ENCODE measurements at regions not wholly inside any gene's neighbourhood (a gene's known extent, or its start where the extent isn't known, plus 50 kb on each side); places are given as distances from the start of the nearest gene placed in this dataset.

DNA sequence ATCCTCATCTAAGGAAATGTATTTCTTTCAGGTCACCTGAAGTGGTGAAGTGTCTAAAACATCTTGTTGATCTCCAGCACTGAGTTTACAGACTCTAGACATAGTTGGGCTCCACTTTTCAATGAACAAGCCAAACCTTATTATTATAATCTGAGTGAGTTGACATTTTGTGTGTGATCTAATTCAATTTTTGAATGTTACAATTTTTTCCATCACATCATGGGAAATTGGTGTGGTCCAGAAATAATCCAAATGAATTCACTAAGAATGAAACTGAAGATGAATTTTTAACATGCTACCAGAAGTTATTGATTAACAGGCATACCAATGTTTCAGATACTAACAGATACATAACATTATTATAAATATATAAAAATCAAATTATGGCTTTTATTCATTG, 75.6 kb upstream of the EFEMP1 start:
- H3K9me3 ChIP-seq (ENCODE audit: control insufficient read depth, low read depth, low read length), result no peaks in the 10 kb centered on the region
- H3K9me1 ChIP-seq (ENCODE audit: control insufficient read depth, extremely low read depth, insufficient read depth, low read length), result no peaks in the 10 kb centered on the region
- no peaks in the 10 kb centered on the region for H3K27me3 ChIP-seq (ENCODE audit: control insufficient read depth, extremely low read depth, insufficient read depth, low read length)
- H3K4me1 ChIP-seq (ENCODE audit: control insufficient read depth, extremely low read depth, insufficient read depth, low read length), result no peaks in the 10 kb centered on the region
- no peak overlapping the region for H3K27ac ChIP-seq (ENCODE audit: control insufficient read depth, insufficient read depth, low read length)
- H2AFZ ChIP-seq (ENCODE audit: control insufficient read depth, low read length), result no peak overlapping the region
- DNase-seq (ENCODE audit: low read depth, low spot score), result no peak
- no peak for FAIRE-seq
- H4K20me1 ChIP-seq (ENCODE audit: control insufficient read depth, extremely low read depth, insufficient read depth, low read length), result no peaks in the 10 kb centered on the region
- H3K79me2 ChIP-seq (ENCODE audit: control insufficient read depth, insufficient read depth, low read length), result no peaks in the 10 kb centered on the region
- H3K4me3 ChIP-seq (ENCODE audit: control insufficient read depth in 2 of 3, extremely low read depth in 1 of 3, insufficient read depth in 2 of 3, low read depth in 1 of 3, low read length in 3 of 3), result no peak overlapping the region
- H3K36me3 ChIP-seq (ENCODE audit: control insufficient read depth in 2 of 2, extremely low read depth in 1 of 2, insufficient read depth in 2 of 2, low read length in 2 of 2), result no peaks in the 10 kb centered on the region
- H3K4me2 ChIP-seq (ENCODE audit: control insufficient read depth, extremely low read depth, insufficient read depth, low read depth, low read length), result no peak overlapping the region
- no peak overlapping the region for H3K9ac ChIP-seq (ENCODE audit: control insufficient read depth, extremely low read depth, insufficient read depth, low read length)
- TF ChIP-seq, protein P1, sequence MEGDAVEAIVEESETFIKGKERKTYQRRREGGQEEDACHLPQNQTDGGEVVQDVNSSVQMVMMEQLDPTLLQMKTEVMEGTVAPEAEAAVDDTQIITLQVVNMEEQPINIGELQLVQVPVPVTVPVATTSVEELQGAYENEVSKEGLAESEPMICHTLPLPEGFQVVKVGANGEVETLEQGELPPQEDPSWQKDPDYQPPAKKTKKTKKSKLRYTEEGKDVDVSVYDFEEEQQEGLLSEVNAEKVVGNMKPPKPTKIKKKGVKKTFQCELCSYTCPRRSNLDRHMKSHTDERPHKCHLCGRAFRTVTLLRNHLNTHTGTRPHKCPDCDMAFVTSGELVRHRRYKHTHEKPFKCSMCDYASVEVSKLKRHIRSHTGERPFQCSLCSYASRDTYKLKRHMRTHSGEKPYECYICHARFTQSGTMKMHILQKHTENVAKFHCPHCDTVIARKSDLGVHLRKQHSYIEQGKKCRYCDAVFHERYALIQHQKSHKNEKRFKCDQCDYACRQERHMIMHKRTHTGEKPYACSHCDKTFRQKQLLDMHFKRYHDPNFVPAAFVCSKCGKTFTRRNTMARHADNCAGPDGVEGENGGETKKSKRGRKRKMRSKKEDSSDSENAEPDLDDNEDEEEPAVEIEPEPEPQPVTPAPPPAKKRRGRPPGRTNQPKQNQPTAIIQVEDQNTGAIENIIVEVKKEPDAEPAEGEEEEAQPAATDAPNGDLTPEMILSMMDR (optimal IDR thresholded peaks at IDR 0.05 in 1 of 3, IDR thresholded peaks at IDR 0.05 in 1 of 3, conservative IDR thresholded peaks at IDR 0.05 in 1 of 3; ENCODE audit: extremely low read depth in 1 of 3, insufficient read depth in 2 of 3, low read length in 3 of 3), result no peak
- no peak for TF ChIP-seq EZH2 (IDR thresholded peaks at IDR 0.05; ENCODE audit: low read length)
- dilution Hi-C loops (cut with MboI; ENCODE audit: extremely low pct_ligation_motif_present, low sequenced_read_pairs), result no loop called here

DNA sequence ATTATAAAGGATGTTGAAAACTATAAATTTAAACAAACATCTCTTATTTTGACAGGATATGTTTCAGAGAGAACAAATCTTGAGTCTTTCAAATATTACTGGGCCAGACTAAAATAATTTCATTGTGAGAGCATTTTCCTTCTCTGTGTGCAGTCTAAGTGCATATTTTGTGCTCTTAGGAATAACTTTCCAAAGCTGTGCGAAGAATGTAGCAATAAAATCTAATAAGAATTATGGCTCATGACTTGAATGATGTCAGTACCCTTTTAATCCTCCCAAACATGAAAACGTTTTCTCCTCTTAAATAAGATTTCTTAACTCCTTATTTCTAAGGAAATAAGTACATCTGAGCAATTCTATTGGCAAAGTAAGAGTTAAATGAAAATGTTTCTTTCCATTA, 76.2 kb upstream of the EFEMP1 start:
- H3K4me1 ChIP-seq (ENCODE audit: control insufficient read depth, extremely low read depth, insufficient read depth, low read length), result no peaks in the 10 kb centered on the region
- H3K9me3 ChIP-seq (ENCODE audit: control insufficient read depth, low read depth, low read length), result no peaks in the 10 kb centered on the region
- H3K27ac ChIP-seq (ENCODE audit: control insufficient read depth, insufficient read depth, low read length), result no peak overlapping the region
- no peak overlapping the region for H2AFZ ChIP-seq (ENCODE audit: control insufficient read depth, low read length)
- no peak overlapping the region for H3K4me2 ChIP-seq (ENCODE audit: control insufficient read depth, extremely low read depth, insufficient read depth, low read depth, low read length)
- H3K27me3 ChIP-seq (ENCODE audit: control insufficient read depth, extremely low read depth, insufficient read depth, low read length), result no peaks in the 10 kb centered on the region
- H3K36me3 ChIP-seq (ENCODE audit: control insufficient read depth in 2 of 2, extremely low read depth in 1 of 2, insufficient read depth in 2 of 2, low read length in 2 of 2), result no peaks in the 10 kb centered on the region
- H3K79me2 ChIP-seq (ENCODE audit: control insufficient read depth, insufficient read depth, low read length), result no peaks in the 10 kb centered on the region
- H3K9me1 ChIP-seq (ENCODE audit: control insufficient read depth, extremely low read depth, insufficient read depth, low read length), result no peaks in the 10 kb centered on the region
- H4K20me1 ChIP-seq (ENCODE audit: control insufficient read depth, extremely low read depth, insufficient read depth, low read length), result no peaks in the 10 kb centered on the region
- no peak overlapping the region for H3K4me3 ChIP-seq (ENCODE audit: control insufficient read depth in 2 of 3, extremely low read depth in 1 of 3, insufficient read depth in 2 of 3, low read depth in 1 of 3, low read length in 3 of 3)
- FAIRE-seq, result no peak
- dilution Hi-C loops (cut with MboI; ENCODE audit: extremely low pct_ligation_motif_present, low sequenced_read_pairs), result no loop called here
- no peak overlapping the region for H3K9ac ChIP-seq (ENCODE audit: control insufficient read depth, extremely low read depth, insufficient read depth, low read length)
- no peak for DNase-seq (ENCODE audit: low read depth, low spot score)
- no peak for TF ChIP-seq EZH2 (IDR thresholded peaks at IDR 0.05; ENCODE audit: low read length)
- TF ChIP-seq, protein P1 (optimal IDR thresholded peaks at IDR 0.05 in 1 of 3, IDR thresholded peaks at IDR 0.05 in 1 of 3, conservative IDR thresholded peaks at IDR 0.05 in 1 of 3; ENCODE audit: extremely low read depth in 1 of 3, insufficient read depth in 2 of 3, low read length in 3 of 3), result no peak
